HuH-7.5 (cell line): ENCODE measurements at regions not wholly inside any gene's neighbourhood (a gene's known extent, or its start where the extent isn't known, plus 50 kb on each side); places are given as distances from the start of the nearest gene placed in this dataset.

Source experiments
- DNase-seq: peaks from one replicate; pipeline ENCODE4 v3.0.0; 2011; ENCODE audit warnings: low spot score

DNA sequence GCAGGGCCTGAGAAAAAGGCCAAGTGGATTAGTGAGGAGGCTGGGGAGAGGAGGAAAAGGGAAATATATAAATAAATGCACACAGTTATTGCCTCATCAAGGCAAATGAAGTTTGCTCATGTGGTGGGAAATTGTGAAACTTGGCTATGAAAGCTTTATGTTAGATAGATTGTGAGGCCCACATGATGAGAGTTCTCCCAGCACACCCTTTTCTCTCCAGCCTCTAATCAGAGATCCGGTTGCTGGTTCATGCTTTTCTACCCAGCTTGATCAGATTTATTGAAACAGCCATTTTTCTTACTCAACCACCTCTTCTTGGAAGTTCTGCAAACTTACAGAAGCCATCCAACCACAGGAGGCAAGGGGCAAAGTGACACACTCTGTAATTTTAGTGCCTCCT, 125.8 kb upstream of the KLF4 start:
- no peak for DNase-seq

DNA sequence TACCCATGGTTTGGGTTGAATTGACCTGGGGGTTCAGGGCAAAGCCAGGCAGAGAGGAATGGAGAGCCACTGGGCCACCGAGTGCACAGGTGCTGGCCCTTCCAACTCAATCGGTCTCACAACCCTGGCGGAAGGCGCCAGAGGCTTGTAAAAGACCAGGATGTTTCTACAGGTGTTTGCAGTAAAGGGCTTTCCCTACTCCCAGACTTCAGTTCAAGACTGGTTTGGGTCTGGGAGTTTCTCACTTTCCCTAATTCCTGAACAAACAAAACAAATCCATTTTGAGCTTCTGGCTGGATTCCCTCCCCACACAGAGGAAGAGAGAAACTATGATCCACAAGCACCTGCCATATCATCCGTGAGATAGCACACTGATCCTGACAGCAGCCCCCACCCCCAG, 125.2 kb upstream of the KLF4 start:
- no peak for DNase-seq

DNA sequence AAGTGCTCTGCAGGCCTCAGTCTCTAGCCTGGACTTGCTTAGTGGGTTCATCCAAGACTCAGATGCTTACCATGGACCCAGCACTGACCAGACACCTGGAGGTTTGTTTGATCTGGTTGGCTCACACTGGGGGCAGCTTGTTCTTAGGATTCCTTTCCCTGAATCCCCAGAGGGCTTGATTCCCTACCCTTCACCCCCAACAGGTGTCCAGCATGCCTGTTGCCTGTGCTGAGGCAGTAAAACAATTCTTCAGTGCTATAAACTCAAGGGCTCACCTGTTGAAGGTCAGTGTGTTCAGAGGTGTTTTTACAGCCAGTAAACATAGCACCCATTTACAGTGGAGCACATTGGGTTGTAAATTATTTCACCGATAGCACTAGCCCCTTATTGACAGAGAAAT, 123.8 kb upstream of the KLF4 start:
- DNase-seq = no peak

DNA sequence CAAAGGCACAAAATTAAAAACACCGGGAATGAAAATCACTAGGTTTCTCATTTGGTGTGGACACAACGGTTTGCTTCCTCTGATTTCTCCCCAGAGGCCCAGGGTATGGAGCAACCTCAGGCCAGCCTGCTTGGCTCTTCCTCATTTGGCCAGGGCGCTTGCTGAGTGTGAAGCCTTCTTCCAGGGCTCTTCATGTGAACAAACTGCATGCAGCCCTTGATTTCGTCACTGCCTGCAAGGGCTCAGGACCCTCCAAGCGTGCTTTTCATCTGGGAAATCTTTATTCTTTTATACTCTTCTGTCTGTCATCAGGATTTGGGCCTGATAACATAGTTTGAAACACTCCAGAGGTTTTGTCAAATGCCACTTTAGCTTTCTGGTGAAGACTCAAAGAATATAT, 122.6 kb upstream of the KLF4 start:
- DNase-seq = no peak

DNA sequence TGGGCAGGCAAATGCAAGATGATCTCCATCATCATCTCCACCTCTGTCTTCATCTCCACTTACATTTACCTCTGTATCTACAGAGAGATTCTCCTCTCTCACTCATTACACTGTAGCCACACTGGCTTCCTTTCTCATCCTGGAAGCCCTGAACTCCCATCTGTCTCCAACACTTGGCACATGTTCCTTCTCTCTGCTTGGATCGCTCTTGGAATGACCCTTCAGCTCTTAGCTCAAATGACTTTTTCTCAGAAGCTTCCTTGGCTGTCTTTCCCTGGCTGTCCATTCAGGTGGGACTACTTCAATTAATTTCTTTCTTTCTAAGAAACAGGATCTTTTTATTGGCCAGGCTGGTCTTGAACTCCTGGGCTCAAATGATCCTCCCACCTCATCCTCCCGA, 120.0 kb upstream of the KLF4 start:
- DNase-seq = no peak

DNA sequence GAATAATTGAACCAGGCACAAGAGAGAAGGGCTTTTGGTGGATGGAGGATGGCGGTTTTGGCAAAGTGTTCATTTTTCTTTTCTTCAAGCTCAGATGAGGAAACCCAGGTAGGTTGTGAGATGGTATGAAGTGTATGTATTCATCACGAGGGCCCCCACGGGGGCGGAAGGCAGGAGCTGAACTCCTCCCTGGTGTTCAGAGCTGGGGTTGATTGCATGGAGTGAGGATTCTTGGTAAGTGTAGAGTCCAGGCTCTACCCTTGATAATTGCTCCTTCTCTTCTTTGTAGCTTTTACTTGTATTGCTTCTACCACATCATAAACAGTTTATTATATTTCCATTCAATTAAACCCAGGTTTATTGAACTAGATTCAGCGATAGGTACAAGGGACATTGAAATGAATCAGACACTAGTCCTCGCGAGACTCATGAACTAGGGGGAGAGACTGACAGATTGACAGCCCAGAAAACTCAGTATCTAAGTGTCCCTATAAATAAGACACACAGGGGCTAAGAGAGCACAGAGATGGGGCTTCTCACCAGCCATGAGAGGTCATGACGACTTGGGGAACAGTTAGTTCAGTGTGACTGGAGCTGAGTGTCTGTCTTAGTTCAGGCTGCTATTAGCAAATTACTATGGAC, 116.7 kb upstream of the KLF4 start:
- DNase-seq = no peak

DNA sequence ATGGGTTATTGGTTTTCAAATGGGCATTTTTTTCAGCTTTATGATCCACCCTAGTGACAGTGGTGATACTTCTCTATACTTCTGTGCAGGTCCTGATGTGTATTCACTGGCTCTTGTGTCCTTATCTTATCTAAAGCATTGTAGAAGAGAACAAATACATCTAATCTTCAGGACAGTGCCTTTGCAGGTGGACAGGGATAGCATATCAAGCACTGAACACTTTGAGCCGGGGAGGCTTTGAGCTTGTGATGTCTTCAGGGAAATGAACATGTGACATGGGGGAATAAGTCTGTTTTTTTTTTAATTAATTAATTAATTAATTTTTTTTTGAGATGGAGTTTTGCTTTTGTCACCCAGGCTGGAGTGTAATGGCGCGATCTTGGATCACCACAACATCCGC, 115.5 kb upstream of the KLF4 start:
- no peak for DNase-seq

DNA sequence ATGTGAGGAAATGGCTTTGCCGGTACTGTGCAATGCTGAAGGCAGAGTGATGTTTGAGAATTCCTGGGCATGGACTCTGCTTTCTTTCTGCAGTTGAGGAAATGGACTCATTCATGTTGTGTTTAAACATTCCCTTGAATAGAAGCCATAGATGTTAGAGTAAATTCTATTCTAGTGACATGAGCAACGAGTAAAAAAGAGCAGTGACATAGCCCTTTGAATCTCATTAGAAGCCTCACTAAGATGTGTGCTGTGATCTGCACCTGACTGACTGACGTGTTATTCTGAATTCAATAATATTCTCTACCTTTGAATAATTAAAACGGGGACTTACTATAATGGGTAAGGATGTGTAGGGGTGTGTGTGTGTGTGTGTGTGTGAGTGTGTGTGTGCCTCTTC, 113.7 kb upstream of the KLF4 start:
- DNase-seq = no peak

DNA sequence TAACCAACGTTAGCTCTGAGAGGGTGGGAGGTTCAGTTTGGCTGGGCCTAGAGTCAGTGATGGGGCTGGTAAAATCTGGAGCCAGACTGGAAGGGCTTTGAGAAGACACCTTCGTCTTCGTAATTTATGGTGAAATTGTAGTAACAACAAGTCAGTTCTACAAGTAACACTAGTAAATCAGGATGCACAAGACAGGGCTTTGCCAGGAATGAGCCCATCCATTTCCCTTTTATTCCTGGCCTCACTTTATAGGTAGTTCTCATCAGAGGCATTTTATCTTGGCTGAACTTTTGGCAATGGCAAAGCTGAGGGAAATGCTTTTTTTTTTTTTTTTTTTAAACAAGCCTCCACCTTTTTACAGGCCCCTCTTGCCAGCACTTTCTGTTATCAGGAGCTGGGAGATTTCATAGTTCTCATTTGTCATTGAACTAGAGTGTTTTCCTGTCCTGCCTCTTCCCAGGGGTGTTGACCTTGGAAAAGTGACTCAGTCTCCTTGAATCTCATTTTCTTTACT, 110.5 kb upstream of the KLF4 start:
- no peak for DNase-seq

DNA sequence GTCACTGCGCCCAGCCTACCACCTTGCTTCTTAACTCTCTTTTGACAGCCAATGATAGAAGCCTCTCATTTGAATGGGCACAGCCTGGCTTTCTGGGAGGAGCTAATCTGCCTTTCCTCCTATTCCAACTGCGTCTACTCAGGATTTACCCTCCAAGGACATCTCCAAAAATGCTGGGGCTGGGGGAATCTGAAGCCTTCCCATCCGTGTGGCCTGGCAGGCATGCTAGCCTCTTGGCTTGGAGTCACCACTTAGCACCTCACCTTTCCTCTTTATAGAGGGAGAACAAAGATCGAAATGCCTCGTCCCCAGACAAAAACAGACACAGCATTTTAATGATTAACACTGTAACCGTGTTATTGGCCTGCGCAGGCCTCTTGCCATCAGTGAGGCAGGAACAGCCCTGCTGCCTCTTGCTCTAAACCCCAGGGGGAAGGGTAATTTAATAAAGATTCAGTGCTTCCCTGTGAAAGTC, 108.2 kb upstream of the KLF4 start:
- no peak for DNase-seq

DNA sequence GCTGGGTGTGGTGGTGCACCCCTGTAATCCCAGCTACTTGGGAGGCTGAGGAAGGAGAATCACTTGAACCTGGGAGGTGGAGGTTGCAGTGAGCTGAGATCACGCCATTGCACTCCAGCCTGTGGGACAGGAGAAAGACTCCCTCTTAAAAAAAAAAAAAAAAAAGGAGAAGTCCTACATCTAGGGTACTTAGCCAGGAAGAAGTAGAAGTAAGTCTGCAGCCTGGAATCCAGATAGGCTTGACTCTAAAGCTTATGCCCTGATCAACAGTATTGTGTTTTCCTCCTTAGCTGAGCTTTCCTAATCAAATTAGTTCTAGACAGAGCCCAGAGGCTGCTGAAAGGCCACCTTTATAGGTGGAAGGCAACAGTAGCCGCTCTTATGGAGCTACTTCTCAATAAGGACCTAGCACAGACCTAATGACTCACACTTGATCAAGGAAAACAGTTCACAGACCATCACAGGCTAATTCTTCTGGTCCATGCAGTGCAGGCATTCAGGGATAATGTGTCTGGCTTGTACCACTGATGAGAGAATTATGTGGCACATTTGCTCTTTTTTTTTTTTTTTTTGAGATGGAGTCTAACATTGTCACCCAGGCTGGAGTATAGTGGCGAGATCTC, 105.5 kb upstream of the KLF4 start:
- no peak for DNase-seq

DNA sequence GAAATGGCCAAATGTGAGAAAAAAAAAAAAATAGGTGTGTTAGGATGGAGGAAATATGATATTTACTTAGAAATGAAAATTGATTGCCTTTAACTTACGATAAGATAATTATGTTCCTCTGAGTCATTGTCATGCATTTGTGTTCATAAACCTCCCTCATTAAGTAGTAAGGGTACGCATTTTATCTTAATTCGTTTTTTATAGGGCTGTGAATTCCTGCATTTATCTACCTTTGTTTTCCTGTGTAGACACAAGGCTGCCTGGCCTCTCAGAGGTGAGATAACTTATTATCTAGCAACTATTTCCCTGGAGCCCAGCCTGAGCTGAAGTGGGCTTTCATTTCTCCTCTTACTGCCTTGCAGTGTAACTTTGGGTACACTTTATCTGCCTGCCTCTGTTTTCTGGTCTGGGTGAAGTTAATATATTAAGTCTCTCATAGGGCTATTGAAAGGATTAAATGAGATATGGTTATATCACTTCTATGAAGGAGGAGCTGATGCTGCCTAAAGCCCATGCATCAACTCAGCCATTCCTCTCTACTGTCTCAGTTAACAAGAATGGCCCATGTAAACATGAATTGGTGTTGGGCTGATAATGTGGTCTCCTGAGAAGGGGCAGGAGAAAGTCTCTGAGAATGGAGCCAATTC, 103.8 kb upstream of the KLF4 start:
- DNase-seq = no peak

DNA sequence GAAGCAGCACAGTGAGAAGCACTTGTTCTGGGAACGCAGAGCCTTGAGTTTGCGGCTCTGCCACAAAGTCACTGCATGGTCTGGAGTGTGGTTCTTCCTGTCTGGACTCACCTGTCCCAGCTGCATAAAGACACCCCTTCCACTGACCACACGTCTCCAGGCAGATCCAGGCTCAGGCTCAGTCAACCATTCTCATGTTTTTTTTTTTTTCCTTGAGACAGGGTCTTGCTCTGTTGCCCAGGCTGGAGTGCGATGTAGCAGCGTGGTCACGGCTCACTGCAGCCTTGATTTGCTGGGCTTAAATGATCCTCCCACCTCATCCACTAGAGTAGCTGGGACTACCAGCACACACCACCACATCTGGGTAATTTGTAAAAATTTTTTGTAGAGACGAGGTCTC, 102.9 kb upstream of the KLF4 start:
- DNase-seq = no peak

DNA sequence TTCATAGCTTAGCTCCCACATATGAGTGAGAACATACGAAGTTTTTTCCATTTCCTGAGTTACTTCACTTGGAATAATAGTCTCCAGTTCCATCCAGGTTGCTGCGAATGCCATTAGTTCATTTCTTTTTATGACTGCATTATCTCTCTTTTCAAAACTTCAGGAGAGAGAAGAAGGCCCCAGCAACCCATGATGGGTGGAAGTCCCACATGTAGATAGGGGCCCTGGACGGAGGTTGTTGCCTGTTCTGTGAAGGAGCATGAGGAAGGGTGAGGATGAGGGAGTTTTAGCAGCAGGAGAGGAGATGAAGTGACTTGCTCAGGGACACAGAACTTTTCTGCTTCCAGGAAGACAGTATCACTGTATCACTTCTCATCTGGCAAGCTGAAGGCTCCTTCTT, 102.2 kb upstream of the KLF4 start:
- DNase-seq = no peak

DNA sequence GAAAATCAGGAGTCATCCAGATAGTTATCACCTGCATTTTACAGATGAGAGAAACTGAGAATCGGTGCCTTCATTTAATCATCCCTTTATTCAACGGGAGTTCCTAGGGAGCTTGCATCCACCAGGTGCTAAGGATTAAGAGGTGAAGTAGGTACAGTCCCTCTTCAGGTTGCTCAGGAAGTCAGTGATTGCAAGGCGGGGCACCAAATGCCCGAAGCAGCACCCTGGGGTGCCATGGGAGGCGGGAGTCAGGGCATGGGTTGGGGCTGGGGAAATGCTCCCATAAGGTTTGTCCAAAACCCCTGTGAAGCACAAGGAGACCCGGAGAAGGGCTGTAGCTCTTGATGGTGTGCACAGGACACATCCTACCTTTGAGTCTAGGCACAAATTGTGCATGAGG, 98.8 kb upstream of the KLF4 start:
- DNase-seq = no peak

DNA sequence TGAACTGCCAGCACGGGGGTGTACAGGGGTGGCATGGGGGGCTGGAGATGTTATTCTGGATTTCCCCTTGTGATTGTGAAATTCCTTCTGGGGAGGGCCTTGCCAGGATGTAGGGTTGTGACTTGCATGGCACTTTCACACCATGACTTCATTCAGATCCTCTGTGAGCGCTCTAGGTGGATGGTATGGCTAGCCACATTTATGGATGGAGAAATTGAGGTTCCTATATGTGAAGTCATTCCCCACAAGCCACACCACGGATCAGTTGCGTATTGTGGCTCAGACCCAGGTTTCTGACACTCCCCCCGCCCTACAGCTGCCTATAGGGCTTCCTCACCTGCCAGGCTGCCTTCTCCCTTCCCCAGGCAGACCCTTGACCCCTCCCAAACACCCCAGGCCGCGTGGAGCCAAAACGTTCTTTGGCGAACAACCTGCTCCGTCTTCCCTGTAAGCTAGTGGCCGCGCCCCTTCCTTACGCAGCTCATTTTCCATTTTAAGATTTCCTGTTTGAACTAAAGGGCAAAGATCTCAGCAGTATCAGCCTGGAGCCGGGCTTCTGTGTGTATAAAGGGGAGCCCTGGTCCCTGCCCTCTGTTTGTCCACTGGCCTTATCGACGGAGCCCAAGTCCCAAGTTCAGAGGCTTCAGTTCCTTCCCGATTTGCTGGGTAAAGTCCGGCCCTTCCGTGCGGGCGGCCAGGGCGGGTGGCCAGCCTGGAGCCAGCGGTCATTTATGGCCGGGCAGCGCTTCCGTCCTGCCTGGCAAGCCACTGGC, 97.8 kb upstream of the KLF4 start:
- DNase-seq = no peak

DNA sequence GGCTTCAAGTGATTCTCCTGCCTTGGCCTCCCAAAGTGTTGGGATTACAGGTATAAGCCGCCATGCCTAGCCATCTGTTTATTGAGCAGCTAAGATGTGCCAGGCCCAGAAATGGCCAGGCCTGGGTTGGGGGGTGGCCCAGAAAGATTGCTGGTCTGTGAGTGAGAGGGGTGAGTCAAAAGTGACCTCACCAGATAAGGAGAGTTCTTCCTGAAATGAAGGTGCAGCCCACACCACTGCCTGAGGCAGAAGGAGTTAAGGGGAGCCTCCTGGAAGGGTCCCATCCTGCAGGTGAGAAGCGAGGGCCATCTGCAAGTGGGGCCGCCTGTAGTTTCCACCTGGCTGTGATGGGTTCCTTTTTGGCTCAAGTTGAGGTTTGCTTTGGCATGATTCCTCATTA, 96.9 kb upstream of the KLF4 start:
- no peak for DNase-seq

DNA sequence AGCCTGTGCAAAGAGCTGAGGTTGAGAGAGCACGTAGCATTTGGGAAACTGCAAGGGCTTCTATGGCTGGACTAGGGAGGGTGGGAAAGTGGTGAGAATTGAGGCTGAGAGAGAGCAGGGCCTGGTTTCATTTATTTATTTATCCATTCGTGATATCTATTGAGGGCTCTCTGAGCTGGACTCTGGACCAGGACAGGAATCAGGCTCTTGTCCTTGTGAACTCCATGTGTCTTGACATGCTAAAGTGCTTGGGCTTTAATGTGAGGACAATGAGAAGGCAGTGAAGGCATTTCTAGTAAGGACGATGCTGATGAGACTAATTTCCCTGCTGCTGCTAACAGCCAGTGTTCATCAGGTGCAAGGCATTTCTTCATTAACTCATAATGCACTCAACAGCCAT, 95.9 kb upstream of the KLF4 start:
- no peak for DNase-seq

DNA sequence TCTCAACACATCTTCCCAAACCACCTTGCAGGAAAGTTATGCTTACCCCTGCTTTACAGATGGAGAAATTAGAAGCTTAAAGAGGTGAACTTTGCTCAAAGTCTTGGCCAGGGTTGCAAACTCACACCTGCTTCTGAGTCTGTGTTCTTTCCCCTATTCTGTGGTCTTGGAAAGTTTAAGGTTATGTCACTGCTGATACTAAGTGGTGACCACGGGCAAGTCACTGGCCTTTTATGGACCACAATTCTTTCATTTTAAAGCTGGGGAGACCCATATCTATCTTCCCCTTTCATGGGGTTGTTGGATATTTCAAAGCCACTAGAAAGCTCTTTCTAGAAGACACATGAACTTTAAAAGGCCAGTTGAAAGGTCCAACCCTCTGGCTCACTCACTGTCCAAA, 95.4 kb upstream of the KLF4 start:
- no peak for DNase-seq

DNA sequence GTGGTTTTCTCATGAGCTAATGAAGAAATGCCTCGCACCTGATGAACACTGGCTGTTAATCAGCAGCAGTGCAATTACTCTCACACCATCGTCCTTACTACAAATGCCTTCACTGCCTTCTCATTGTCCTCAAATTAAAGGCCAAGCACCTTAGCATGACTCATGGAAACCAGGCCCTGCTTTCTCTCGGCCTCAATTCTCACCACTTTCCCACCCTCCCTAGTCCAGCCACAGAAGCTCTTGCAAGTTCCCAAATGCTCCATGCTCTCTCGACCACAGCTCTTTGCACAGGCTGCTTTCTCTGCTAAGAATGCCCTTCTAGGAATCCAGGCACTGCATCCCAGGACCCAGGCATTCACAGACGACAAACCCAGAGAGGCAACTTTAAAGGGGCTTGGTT, 94.6 kb upstream of the KLF4 start:
- no peak for DNase-seq

DNA sequence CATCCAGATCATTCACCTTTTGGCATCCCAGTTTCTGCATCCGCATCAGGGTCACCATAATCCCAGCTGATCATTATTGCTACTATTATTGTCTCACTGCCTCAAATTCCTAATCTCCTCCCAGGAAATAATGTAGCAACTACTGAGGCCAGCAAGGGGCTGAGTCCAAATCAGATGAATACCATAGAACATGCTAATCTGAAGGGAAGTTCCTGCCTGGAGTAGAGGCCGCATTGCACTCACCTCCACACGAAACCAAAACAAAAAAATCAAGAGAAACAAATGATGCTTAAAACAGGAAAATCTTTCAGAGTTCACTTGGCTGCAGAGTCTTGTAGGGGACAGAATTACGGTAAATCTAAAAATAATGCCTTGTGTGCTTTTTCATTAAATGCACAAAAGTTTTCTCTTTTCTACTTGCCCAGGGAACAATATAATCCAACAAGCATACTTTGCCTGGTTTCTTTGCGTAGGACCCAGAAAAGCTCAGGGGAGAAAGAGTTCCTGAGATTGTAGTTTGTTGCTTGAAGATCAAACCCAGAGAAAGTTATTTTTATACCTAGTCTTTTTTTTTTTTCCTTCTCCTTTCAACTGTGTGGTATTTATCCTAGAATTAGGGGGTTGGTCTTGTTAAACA, 87.7 kb upstream of the KLF4 start:
- DNase-seq = no peak

DNA sequence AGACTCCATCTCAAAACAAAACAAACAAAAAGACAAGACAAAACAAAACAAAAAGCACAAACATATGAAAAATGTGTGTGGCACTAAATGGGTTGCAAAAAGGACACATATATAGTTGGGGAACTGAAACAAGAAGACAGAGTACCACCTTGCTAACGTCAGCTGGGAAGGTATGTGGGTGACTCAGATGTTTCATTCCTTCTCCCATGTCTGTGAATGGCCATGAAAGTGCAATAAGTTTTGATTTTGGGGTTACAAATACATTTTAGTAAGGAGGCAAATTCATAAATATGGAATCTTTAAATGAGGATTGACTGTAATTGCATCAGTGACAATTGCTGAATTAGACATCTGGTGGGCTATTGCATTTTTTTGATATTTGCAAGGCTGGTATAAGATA, 81.6 kb upstream of the KLF4 start:
- no peak for DNase-seq
